ENCODE measurements at regions not wholly inside any gene's neighbourhood (a gene's known extent, or its start where the extent isn't known, plus 50 kb on each side); places are given as distances from the start of the nearest gene placed in this dataset.
"Not testable (repeated sequence)": the region's sequence is repeated elsewhere in the genome, so short reads cannot be mapped to it uniquely, and the experiment has no call there.

- DNase-seq = not testable (repeated sequence)
These were observed 203.2 kb downstream of the SNCAIP start for GRCh38 chr5:122515210-122515609.

- no peak for DNase-seq
These were observed 203.8 kb downstream of the SNCAIP start for GRCh38 chr5:122515709-122516431.

- no peak for DNase-seq
These were observed 204.4 kb downstream of the SNCAIP start for GRCh38 chr5:122516432-122516743.

GRCh38 chr5:122517091-122517490 is 205.1 kb downstream of the SNCAIP start:
- DNase-seq = no peak

- DNase-seq = no peak
These were observed 211.7 kb downstream of the SNCAIP start for GRCh38 chr5:122523776-122524175.

GRCh38 chr5:122527547-122527946 is 215.5 kb downstream of the SNCAIP start:
- no peak for DNase-seq

GRCh38 chr5:122532035-122532434 is 220.0 kb downstream of the SNCAIP start:
- no peak for DNase-seq

- no peak for DNase-seq
These were observed 221.8 kb downstream of the SNCAIP start for GRCh38 chr5:122533825-122534224.

GRCh38 chr5:122534829-122535228 is 222.8 kb downstream of the SNCAIP start:
- DNase-seq = no peak

- DNase-seq = no peak
These were observed 229.4 kb downstream of the SNCAIP start for GRCh38 chr5:122541388-122541787.

GRCh38 chr5:122545986-122546385 is 228.9 kb upstream of the SNX2 start:
- no peak for DNase-seq

- DNase-seq = no peak
These were observed 227.7 kb upstream of the SNX2 start for GRCh38 chr5:122547219-122547618.

GRCh38 chr5:122547669-122548068 is 227.2 kb upstream of the SNX2 start:
- DNase-seq = no peak

- DNase-seq = no peak
These were observed 215.2 kb upstream of the SNX2 start for GRCh38 chr5:122559676-122560075.

GRCh38 chr5:122561209-122561608 is 213.7 kb upstream of the SNX2 start:
- no peak for DNase-seq

- no peak for DNase-seq
These were observed 209.5 kb upstream of the SNX2 start for GRCh38 chr5:122565331-122565730.

GRCh38 chr5:122576256-122577016 is 198.4 kb upstream of the SNX2 start:
- no peak for DNase-seq

GRCh38 chr5:122581629-122582028 is 193.3 kb upstream of the SNX2 start:
- no peak for DNase-seq

GRCh38 chr5:122584411-122585300 is 190.2 kb upstream of the SNX2 start:
- DNase-seq = no peak

- no peak for DNase-seq
These were observed 189.5 kb upstream of the SNX2 start for GRCh38 chr5:122585371-122585770.

- DNase-seq = no peak
These were observed 188.5 kb upstream of the SNX2 start for GRCh38 chr5:122586351-122586750.

- DNase-seq = no peak
These were observed 183.1 kb upstream of the SNX2 start for GRCh38 chr5:122591828-122592227.

- no peak for DNase-seq
These were observed 175.9 kb upstream of the SNX2 start for GRCh38 chr5:122599000-122599399.

- no peak for DNase-seq
These were observed 174.0 kb upstream of the SNX2 start for GRCh38 chr5:122600924-122601323.

Measured in stimulated activated CD4-positive, alpha-beta T cell treated with anti-CD3 and anti-CD28 coated beads, Interleukin-2, amount 100 ng/mL, for 24 hours (primary cell).